Fibroblast of the aortic adventitia (primary cell): ENCODE measurements at regions not wholly inside any gene's neighbourhood (a gene's known extent, or its start where the extent isn't known, plus 50 kb on each side); places are given as distances from the start of the nearest gene placed in this dataset.

Experiments
- DNase-seq: peaks from one replicate; pipeline ENCODE4 v3.0.0-alpha.2; 2010; ENCODE audit warnings: low read depth
- H3K4me3 ChIP-seq: 2 replicates; pipeline ENCODE4 v1.5.1; 2011; ENCODE audit warnings: low read depth, mild to moderate bottlenecking, control low read depth, low read length, moderate library complexity
- CTCF ChIP-seq: IDR thresholded peaks from 2 replicates; pipeline ENCODE4 v1.5.1; 2011; ENCODE audit warnings: mild to moderate bottlenecking, low read length, control low read depth, inconsistent platforms; ENCODE audit not compliant: insufficient read depth

GRCh38 chr11:116507849-116508695 is 264.7 kb downstream of the BUD13 start:
- DNase-seq = no peak
- no peak overlapping the region for H3K4me3 ChIP-seq
- TF ChIP-seq CTCF = no peak

GRCh38 chr11:116507016-116507415 is 265.8 kb downstream of the BUD13 start:
- no peak for DNase-seq
- no peak overlapping the region for H3K4me3 ChIP-seq
- TF ChIP-seq CTCF = no peak

- no peak overlapping the region for H3K4me3 ChIP-seq
- no peak for DNase-seq
- no peak for TF ChIP-seq CTCF
These were observed 266.4 kb downstream of the BUD13 start for GRCh38 chr11:116506263-116506825.

GRCh38 chr11:116505298-116506262 is 267.2 kb downstream of the BUD13 start:
- H3K4me3 ChIP-seq = no peak overlapping the region
- no peak for TF ChIP-seq CTCF
- DNase-seq = no peak

GRCh38 chr11:116504541-116505297 is 268.1 kb downstream of the BUD13 start:
- no peak for DNase-seq
- H3K4me3 ChIP-seq = no peak overlapping the region
- TF ChIP-seq CTCF = no peak
